PC-9 (cell line): ENCODE measurements at regions not wholly inside any gene's neighbourhood (a gene's known extent, or its start where the extent isn't known, plus 50 kb on each side); places are given as distances from the start of the nearest gene placed in this dataset.

Experiments used
- EZH2 ChIP-seq: fragments of 200-600 bp; sonication (generic); IDR thresholded peaks from 2 replicates; pipeline ENCODE4 v1.8.0; 2017; ENCODE audit warnings: antibody characterized with exemption, low read depth
- TF ChIP-seq, protein P1 (sequence below): fragments of 200-600 bp; sonication (generic); conservative IDR thresholded peaks from 2 replicates; pipeline ENCODE4 v1.6.1; 2017; ENCODE audit warnings: mixed run types, antibody characterized with exemption, mild to moderate bottlenecking, moderate library complexity

DNA sequence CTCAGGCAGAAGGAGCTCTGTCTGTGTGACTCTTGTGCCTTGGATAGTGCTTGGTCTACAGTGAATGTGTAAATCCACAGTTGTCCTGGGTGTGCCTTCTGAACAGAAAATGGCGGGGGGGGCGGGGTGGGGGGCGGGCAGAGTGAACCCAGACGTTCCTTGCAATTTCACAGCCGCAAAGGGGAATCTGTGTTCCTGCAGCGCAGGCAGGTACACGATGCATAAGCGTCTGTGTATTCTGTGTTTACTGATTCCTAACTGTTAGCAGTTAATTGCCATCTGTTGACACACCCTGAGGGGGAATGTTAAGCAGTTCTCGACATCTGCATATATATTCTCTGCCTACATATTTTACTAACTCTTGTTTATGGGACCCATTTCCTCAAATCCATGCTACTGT, 123.5 kb upstream of the ZFHX3 start:
- TF ChIP-seq, protein P1, sequence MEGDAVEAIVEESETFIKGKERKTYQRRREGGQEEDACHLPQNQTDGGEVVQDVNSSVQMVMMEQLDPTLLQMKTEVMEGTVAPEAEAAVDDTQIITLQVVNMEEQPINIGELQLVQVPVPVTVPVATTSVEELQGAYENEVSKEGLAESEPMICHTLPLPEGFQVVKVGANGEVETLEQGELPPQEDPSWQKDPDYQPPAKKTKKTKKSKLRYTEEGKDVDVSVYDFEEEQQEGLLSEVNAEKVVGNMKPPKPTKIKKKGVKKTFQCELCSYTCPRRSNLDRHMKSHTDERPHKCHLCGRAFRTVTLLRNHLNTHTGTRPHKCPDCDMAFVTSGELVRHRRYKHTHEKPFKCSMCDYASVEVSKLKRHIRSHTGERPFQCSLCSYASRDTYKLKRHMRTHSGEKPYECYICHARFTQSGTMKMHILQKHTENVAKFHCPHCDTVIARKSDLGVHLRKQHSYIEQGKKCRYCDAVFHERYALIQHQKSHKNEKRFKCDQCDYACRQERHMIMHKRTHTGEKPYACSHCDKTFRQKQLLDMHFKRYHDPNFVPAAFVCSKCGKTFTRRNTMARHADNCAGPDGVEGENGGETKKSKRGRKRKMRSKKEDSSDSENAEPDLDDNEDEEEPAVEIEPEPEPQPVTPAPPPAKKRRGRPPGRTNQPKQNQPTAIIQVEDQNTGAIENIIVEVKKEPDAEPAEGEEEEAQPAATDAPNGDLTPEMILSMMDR: no peak
- TF ChIP-seq EZH2: no peak
